Neural cell (in vitro differentiated cells): ENCODE measurements at regions not wholly inside any gene's neighbourhood (a gene's known extent, or its start where the extent isn't known, plus 50 kb on each side); places are given as distances from the start of the nearest gene placed in this dataset.

Source experiments
- EZH2 ChIP-seq: fragments of 200-600, 300-800 bp; shearing (Covaris generic), sonication (generic); IDR thresholded peaks from 2 replicates; pipeline ENCODE4 v1.6.1; 2014; ENCODE audit warnings: antibody characterized with exemption, low read length, borderline replicate concordance, mild to moderate bottlenecking; ENCODE audit not compliant: insufficient read depth, poor library complexity, severe bottlenecking
- RAD21 ChIP-seq: fragments of 450-650 bp; conservative IDR thresholded peaks from 2 replicates; pipeline ENCODE4 v1.6.1; 2014; ENCODE audit warnings: antibody characterized with exemption, mild to moderate bottlenecking, moderate library complexity
- TAF1 ChIP-seq: IDR thresholded peaks from 2 replicates; pipeline ENCODE4 v1.6.1; 2012; ENCODE audit warnings: low read depth
- TF ChIP-seq, protein P1 (sequence below): IDR thresholded peaks from 2 replicates; pipeline ENCODE4 v1.6.1; 2012; ENCODE audit warnings: borderline replicate concordance
- TF ChIP-seq, protein P2 (sequence below): fragments of 450-650 bp; IDR thresholded peaks from 2 replicates; pipeline ENCODE4 v1.5.1; 2014; ENCODE audit warnings: antibody characterized with exemption, mild to moderate bottlenecking, moderate library complexity; ENCODE audit not compliant: poor library complexity, severe bottlenecking

DNA sequence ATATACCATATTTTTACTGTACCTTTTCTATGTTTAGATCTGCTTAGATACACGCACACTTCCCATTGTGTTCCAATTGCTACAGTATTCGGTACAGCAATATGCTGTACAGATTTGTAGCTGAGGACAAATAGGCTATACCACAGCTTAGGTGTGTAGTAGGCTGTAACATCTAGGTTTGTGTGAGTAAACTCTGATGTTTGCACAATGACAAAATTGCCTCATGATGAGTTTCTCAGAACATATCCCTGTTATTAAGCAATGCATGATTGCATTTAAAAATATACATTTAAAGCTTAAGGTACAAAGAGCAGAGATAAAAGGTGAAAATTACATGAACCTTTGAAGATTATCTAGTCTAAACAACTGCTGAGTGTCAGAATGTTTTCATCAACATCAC, 181.7 kb downstream of the ADGRA3 start:
- TF ChIP-seq, protein P1, sequence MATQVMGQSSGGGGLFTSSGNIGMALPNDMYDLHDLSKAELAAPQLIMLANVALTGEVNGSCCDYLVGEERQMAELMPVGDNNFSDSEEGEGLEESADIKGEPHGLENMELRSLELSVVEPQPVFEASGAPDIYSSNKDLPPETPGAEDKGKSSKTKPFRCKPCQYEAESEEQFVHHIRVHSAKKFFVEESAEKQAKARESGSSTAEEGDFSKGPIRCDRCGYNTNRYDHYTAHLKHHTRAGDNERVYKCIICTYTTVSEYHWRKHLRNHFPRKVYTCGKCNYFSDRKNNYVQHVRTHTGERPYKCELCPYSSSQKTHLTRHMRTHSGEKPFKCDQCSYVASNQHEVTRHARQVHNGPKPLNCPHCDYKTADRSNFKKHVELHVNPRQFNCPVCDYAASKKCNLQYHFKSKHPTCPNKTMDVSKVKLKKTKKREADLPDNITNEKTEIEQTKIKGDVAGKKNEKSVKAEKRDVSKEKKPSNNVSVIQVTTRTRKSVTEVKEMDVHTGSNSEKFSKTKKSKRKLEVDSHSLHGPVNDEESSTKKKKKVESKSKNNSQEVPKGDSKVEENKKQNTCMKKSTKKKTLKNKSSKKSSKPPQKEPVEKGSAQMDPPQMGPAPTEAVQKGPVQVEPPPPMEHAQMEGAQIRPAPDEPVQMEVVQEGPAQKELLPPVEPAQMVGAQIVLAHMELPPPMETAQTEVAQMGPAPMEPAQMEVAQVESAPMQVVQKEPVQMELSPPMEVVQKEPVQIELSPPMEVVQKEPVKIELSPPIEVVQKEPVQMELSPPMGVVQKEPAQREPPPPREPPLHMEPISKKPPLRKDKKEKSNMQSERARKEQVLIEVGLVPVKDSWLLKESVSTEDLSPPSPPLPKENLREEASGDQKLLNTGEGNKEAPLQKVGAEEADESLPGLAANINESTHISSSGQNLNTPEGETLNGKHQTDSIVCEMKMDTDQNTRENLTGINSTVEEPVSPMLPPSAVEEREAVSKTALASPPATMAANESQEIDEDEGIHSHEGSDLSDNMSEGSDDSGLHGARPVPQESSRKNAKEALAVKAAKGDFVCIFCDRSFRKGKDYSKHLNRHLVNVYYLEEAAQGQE = no peak
- TF ChIP-seq, protein P2, sequence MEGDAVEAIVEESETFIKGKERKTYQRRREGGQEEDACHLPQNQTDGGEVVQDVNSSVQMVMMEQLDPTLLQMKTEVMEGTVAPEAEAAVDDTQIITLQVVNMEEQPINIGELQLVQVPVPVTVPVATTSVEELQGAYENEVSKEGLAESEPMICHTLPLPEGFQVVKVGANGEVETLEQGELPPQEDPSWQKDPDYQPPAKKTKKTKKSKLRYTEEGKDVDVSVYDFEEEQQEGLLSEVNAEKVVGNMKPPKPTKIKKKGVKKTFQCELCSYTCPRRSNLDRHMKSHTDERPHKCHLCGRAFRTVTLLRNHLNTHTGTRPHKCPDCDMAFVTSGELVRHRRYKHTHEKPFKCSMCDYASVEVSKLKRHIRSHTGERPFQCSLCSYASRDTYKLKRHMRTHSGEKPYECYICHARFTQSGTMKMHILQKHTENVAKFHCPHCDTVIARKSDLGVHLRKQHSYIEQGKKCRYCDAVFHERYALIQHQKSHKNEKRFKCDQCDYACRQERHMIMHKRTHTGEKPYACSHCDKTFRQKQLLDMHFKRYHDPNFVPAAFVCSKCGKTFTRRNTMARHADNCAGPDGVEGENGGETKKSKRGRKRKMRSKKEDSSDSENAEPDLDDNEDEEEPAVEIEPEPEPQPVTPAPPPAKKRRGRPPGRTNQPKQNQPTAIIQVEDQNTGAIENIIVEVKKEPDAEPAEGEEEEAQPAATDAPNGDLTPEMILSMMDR = no peak
- TF ChIP-seq EZH2 (no peak), TAF1 (no peak), RAD21 (no peak)
